Panc1 (cell line): ENCODE measurements at regions not wholly inside any gene's neighbourhood (a gene's known extent, or its start where the extent isn't known, plus 50 kb on each side); places are given as distances from the start of the nearest gene placed in this dataset.

Source experiments
- ATAC-seq: fragments of 200-7000 bp; cut with Tn5 transposase; 2 replicates; pipeline ENCODE4 v1.9.1; 2020; ENCODE audit warnings: mild to moderate bottlenecking, moderate library complexity
- BruUV-seq: library from RNA; stranded (reverse); fragments of 400-500 nt; replicated peaks from 2 replicates; lab custom pipeline; 2021; lab: Mats Ljungman, UMichigan
- CTCF ChIA-PET: fragments of 300-600 bp; sonication (Branson Sonifier 250); formaldehyde crosslinking; loops from one replicate; lab custom pipeline; 2022; ENCODE audit warnings: antibody characterized with exemption; lab: Charles Lee
- POLR2A ChIA-PET: fragments of 300-600 bp; sonication (Branson Sonifier 250); formaldehyde crosslinking; loops from one replicate; lab custom pipeline; 2022; ENCODE audit warnings: antibody characterized with exemption; lab: Charles Lee
- DNase-seq: peaks from one replicate; pipeline ENCODE4 v3.0.0-alpha.2; 2010; ENCODE audit warnings: low read depth, low spot score
- H3K27ac ChIP-seq: 2 replicates; pipeline ENCODE4 v1.5.1; 2011; ENCODE audit warnings: mild to moderate bottlenecking, low read length, inconsistent platforms
- H3K27me3 ChIP-seq: fragments of 200-500 bp; sonication (Bioruptor generic); 2 replicates; pipeline ENCODE4 v1.6.0; 2014; ENCODE audit warnings: low read length, inconsistent platforms; ENCODE audit not compliant: control insufficient read depth, insufficient read depth
- H3K36me3 ChIP-seq: fragments of 200-500 bp; sonication (Bioruptor generic); 2 replicates; pipeline ENCODE4 v1.5.1; 2014; ENCODE audit warnings: inconsistent platforms, mild to moderate bottlenecking, low read length, moderate library complexity; ENCODE audit not compliant: control insufficient read depth, insufficient read depth
- H3K4me1 ChIP-seq: 2 replicates; pipeline ENCODE4 v1.5.1; 2011; ENCODE audit warnings: inconsistent platforms, mild to moderate bottlenecking, low read length, moderate library complexity; ENCODE audit not compliant: control insufficient read depth, insufficient read depth
- H3K4me3 ChIP-seq, 2 experiments: 2 replicates each; pipeline ENCODE4 v1.5.1; 2011 to 2012; ENCODE audit warnings: low read depth in 2 of 2, low read length in 2 of 2, mild to moderate bottlenecking in 2 of 2, inconsistent platforms in 1 of 2, moderate library complexity in 1 of 2
- H3K9me3 ChIP-seq: fragments of 200-500 bp; sonication (Bioruptor generic); 2 replicates; pipeline ENCODE4 v1.5.1; 2014; ENCODE audit warnings: low read depth, mild to moderate bottlenecking, inconsistent platforms, low read length, moderate library complexity; ENCODE audit not compliant: control insufficient read depth, insufficient read depth
- POLR2AphosphoS5 ChIP-seq: IDR thresholded peaks from 2 replicates; pipeline ENCODE4 v1.6.1; 2012; ENCODE audit warnings: mild to moderate bottlenecking, low read depth, low read length, moderate library complexity
- REST ChIP-seq, 2 experiments: IDR thresholded peaks; 2 replicates each; pipeline ENCODE4 v1.6.1; 2011 to 2012; ENCODE audit warnings: low read depth in 2 of 2, control low read depth in 1 of 2, low read length in 1 of 2, mild to moderate bottlenecking in 1 of 2, moderate library complexity in 1 of 2; ENCODE audit not compliant: insufficient read depth in 1 of 2
- SIN3A ChIP-seq: IDR thresholded peaks from 2 replicates; pipeline ENCODE4 v1.6.1; 2012; ENCODE audit warnings: low read depth, mild to moderate bottlenecking, low read length, moderate library complexity, borderline replicate concordance; ENCODE audit not compliant: insufficient read depth
- TCF7L2 ChIP-seq: IDR thresholded peaks from 2 replicates; pipeline ENCODE4 v1.6.1; 2011; ENCODE audit warnings: mild to moderate bottlenecking, low read depth, low read length, inconsistent platforms
- in situ Hi-C: cut with HindIII; loops from 2 replicates; pipeline ENCODE4 v1.10.0; 2016; ENCODE audit warnings: low sequenced_read_pairs, low pct_unique_long_range_greater_than_20kb
- intact Hi-C: fragments of 100-400 bp; cut with micrococcal nuclease; formaldehyde crosslinking; loops from one replicate; pipeline ENCODE4 v1.10.0; 2022; ENCODE audit not compliant: unreplicated experiment
- TF ChIP-seq, protein P1 (sequence below): fragments of 450-650 bp; IDR thresholded peaks from 2 replicates; pipeline ENCODE4 v1.5.1; 2017; ENCODE audit warnings: mild to moderate bottlenecking

DNA sequence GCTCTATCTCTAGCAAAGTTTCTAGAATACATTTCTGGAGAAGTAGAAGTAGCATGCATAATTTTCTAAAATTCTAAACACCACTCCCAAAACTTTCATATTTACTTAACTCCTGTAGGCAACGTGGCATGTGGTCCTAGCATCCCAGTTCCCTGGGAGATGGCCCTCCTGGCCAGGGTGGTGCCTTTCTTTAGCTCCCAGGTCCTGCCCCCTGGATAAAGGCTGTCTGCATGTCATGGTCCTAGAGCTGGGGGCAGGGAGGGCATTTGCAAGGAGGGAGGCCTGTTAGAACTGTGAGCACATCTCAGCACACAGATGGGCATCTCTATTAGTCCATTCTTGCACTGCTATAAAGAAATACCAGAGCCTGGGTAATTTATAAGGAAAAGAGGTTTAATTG lies 485.6 kb upstream of the SULF2 start:
- Histone ChIP-seq H3K36me3 (no peaks in the 10 kb centered on the region), H3K27ac (no peak overlapping the region), H3K9me3 (no peaks in the 10 kb centered on the region), H3K4me3 (no peak overlapping the region), H3K27me3 (no peaks in the 10 kb centered on the region), H3K4me1 (no peaks in the 10 kb centered on the region)
- BruUV-seq = no TSS peak
- in situ Hi-C loops = no loop called here
- no peak for DNase-seq
- TF ChIP-seq POLR2AphosphoS5 = no peak
- ATAC-seq = no peak
- ChIA-PET CTCF (no interaction called here), POLR2A (no interaction called here)
- intact Hi-C loops = no loop called here

- in situ Hi-C loops = no loop called here
- 0 out of 2 replicates have a peak, but pooled peaks cover 2% of the 10 kb centered on the region for H3K27me3 ChIP-seq
- H3K9me3 ChIP-seq = no peaks in the 10 kb centered on the region
- ChIA-PET CTCF (no interaction called here), POLR2A (no interaction called here)
- H3K36me3 ChIP-seq = no peaks in the 10 kb centered on the region
- H3K27ac ChIP-seq = no peak overlapping the region
- no TSS peak for BruUV-seq
- TF ChIP-seq TCF7L2 (no peak), POLR2AphosphoS5 (no peak), REST (IDR thresholded peaks at IDR 0.05; ENCODE audit: insufficient read depth in 1 of 2, low read depth in 2 of 2, low read length in 1 of 2) (no peak), SIN3A (no peak)
- TF ChIP-seq, protein P1, sequence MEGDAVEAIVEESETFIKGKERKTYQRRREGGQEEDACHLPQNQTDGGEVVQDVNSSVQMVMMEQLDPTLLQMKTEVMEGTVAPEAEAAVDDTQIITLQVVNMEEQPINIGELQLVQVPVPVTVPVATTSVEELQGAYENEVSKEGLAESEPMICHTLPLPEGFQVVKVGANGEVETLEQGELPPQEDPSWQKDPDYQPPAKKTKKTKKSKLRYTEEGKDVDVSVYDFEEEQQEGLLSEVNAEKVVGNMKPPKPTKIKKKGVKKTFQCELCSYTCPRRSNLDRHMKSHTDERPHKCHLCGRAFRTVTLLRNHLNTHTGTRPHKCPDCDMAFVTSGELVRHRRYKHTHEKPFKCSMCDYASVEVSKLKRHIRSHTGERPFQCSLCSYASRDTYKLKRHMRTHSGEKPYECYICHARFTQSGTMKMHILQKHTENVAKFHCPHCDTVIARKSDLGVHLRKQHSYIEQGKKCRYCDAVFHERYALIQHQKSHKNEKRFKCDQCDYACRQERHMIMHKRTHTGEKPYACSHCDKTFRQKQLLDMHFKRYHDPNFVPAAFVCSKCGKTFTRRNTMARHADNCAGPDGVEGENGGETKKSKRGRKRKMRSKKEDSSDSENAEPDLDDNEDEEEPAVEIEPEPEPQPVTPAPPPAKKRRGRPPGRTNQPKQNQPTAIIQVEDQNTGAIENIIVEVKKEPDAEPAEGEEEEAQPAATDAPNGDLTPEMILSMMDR = no peak
- DNase-seq (no peak), ATAC-seq (no peak)
- no peaks in the 10 kb centered on the region for H3K4me1 ChIP-seq
- intact Hi-C loops = no loop called here
- no peak overlapping the region for H3K4me3 ChIP-seq
These were observed 482.8 kb upstream of the SULF2 start for GRCh38 chr20:48267860-48268633.

GRCh38 chr20:48266571-48266970 lies 481.3 kb upstream of the SULF2 start:
- ATAC-seq (no peak), DNase-seq (no peak)
- ChIA-PET POLR2A (no interaction called here), CTCF (no interaction called here)
- in situ Hi-C loops (no loop called here), intact Hi-C loops (no loop called here)
- Histone ChIP-seq H3K36me3 (no peaks in the 10 kb centered on the region), H3K4me3 (no peak overlapping the region), H3K4me1 (no peaks in the 10 kb centered on the region), H3K27me3 (0 out of 2 replicates have a peak, but pooled peaks cover 2% of the 10 kb centered on the region), H3K9me3 (no peaks in the 10 kb centered on the region), H3K27ac (no peak overlapping the region)
- TF ChIP-seq, protein P1 = no peak
- TF ChIP-seq TCF7L2 (no peak), REST (IDR thresholded peaks at IDR 0.05; ENCODE audit: insufficient read depth in 1 of 2, low read depth in 2 of 2, low read length in 1 of 2) (no peak), SIN3A (no peak), POLR2AphosphoS5 (no peak)
- no TSS peak for BruUV-seq
